Glutamatergic neuron (in vitro differentiated cells): ENCODE measurements at regions not wholly inside any gene's neighbourhood (a gene's known extent, or its start where the extent isn't known, plus 50 kb on each side); places are given as distances from the start of the nearest gene placed in this dataset.

ENCODE experiments used
- DNase-seq: peaks from one replicate; pipeline ENCODE4 v3.0.0; 2022
- H3K27ac Mint-ChIP-seq: one replicate; pipeline ENCODE4 v1.8.0; 2020; ENCODE audit warnings: mild to moderate bottlenecking, mixed read lengths, inconsistent platforms; ENCODE audit not compliant: unreplicated experiment
- H3K27me3 Mint-ChIP-seq: one replicate; pipeline ENCODE4 v1.8.0; 2020; ENCODE audit warnings: mild to moderate bottlenecking, moderate library complexity, mixed read lengths, inconsistent platforms; ENCODE audit not compliant: unreplicated experiment
- H3K36me3 Mint-ChIP-seq: one replicate; pipeline ENCODE4 v1.8.0; 2020; ENCODE audit warnings: mild to moderate bottlenecking, mixed read lengths, inconsistent platforms; ENCODE audit not compliant: unreplicated experiment
- H3K4me1 Mint-ChIP-seq: one replicate; pipeline ENCODE4 v1.8.0; 2020; ENCODE audit warnings: mild to moderate bottlenecking, low read depth, mixed read lengths, inconsistent platforms; ENCODE audit not compliant: unreplicated experiment
- H3K4me3 Mint-ChIP-seq: one replicate; pipeline ENCODE4 v1.8.0; 2020; ENCODE audit warnings: mild to moderate bottlenecking, mixed read lengths, inconsistent platforms; ENCODE audit not compliant: unreplicated experiment
- H3K9me3 Mint-ChIP-seq: one replicate; pipeline ENCODE4 v1.8.0; 2020; ENCODE audit warnings: mild to moderate bottlenecking, moderate library complexity, mixed read lengths, inconsistent platforms; ENCODE audit not compliant: unreplicated experiment
- TF ChIP-seq, protein P1 (sequence below): fragments of 200-600 bp; sonication (generic); IDR thresholded peaks from one replicate; pipeline ENCODE4 v1.5.0; 2021; ENCODE audit not compliant: partially characterized antibody, unreplicated experiment

DNA sequence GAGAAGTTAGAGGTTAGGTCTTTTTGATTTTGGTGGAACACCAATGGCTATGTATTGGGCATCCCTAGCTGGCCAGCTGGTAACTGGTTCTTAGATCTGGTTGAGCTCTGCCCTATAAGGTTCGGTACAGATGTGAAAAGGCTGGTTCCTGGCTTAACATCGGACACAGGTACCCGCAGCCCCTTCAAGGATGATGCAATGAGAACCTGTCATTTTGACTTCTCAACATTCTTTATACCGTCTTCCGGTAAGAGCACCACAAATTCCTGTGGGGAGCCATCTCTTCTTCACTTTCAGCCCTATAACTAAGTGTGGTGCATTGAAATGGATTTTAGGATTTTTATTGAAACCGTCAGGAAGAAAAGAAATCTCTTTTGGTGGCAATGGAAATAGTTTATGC lies 222.8 kb downstream of the ADAMTS9 start:
- Mint-ChIP-seq H3K36me3 (no peaks in the 10 kb centered on the region), H3K4me1 (peaks cover 11% of the 10 kb centered on the region), H3K27ac (no peak overlapping the region), H3K9me3 (no peaks in the 10 kb centered on the region), H3K4me3 (no peak overlapping the region), H3K27me3 (no peaks in the 10 kb centered on the region)
- TF ChIP-seq, protein P1, sequence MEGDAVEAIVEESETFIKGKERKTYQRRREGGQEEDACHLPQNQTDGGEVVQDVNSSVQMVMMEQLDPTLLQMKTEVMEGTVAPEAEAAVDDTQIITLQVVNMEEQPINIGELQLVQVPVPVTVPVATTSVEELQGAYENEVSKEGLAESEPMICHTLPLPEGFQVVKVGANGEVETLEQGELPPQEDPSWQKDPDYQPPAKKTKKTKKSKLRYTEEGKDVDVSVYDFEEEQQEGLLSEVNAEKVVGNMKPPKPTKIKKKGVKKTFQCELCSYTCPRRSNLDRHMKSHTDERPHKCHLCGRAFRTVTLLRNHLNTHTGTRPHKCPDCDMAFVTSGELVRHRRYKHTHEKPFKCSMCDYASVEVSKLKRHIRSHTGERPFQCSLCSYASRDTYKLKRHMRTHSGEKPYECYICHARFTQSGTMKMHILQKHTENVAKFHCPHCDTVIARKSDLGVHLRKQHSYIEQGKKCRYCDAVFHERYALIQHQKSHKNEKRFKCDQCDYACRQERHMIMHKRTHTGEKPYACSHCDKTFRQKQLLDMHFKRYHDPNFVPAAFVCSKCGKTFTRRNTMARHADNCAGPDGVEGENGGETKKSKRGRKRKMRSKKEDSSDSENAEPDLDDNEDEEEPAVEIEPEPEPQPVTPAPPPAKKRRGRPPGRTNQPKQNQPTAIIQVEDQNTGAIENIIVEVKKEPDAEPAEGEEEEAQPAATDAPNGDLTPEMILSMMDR: no peak
- no peak for DNase-seq

DNA sequence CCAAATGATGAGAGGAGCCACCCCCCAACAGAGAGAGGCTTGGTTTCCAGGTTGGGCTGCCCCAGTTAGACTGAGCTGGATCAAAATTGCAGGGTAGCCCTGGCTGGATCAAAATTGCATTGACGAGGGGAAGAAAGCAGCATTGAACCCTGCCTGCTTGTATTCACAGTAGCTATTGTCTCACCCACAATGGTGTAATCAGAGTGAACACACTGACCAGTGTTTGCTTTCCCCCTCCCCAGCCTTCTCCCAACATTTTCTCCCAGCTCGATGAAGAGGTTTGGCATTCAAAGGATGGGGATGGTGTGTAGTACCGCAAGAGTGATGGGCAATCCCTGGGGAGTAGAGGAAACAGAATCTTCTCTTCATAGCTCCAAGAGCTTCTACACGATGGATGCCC lies 223.8 kb downstream of the ADAMTS9 start:
- Mint-ChIP-seq H3K27ac (no peak overlapping the region), H3K4me1 (peaks cover 11% of the 10 kb centered on the region), H3K9me3 (no peaks in the 10 kb centered on the region), H3K4me3 (no peak overlapping the region), H3K36me3 (no peaks in the 10 kb centered on the region), H3K27me3 (no peaks in the 10 kb centered on the region)
- DNase-seq: no peak
- TF ChIP-seq, protein P1: no peak

DNA sequence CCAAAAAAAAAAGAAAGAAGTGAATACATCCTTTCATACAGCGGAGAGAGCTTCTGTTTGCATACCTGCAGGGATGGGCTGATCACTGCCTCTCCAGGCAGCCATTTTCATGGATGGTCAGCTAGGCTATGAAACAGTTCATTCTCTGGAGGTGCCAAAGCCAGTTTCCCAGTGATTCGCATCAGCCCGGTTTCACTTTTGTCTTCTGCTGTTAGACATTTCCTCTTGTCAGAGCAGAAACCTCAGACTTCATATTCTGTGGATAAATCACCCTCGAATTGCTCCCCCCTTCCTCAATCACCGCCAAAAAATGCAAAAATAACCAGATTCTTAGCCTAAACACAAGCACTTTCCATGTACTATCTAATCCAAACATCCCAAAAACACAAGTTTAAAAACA lies 225.6 kb downstream of the ADAMTS9 start:
- Mint-ChIP-seq H3K4me3 (peak overlapping the region; percentile 40), H3K9me3 (no peaks in the 10 kb centered on the region)

DNA sequence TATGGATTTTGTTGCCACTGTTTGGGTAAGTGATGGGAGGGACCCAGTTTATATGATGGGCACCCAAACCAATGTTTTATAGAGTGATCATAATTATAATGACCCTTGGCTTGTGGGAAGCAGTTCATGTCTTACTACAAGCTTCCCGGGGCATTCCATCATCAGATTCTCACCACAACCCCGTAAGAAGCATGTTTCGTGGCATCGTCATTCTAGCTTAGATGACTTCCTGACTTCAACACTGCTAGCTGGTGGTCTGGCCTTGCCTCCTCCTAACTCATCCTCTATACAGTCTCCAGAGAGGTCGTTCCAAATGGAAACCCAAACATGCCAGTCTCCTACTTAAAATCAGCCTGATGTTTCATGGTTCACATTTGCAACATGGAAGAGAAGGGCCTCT lies 226.9 kb downstream of the ADAMTS9 start:
- peaks cover 25% of the 10 kb centered on the region for H3K4me1 Mint-ChIP-seq
- TF ChIP-seq, protein P1: no peak
- no peaks in the 10 kb centered on the region for H3K36me3 Mint-ChIP-seq
- H3K4me3 Mint-ChIP-seq: no peak overlapping the region
- DNase-seq: no peak
- no peak overlapping the region for H3K27ac Mint-ChIP-seq
- H3K27me3 Mint-ChIP-seq: no peaks in the 10 kb centered on the region
- no peaks in the 10 kb centered on the region for H3K9me3 Mint-ChIP-seq

More for the DNA sequence above, 225.6 kb downstream of the ADAMTS9 start:
- peak overlapping the region; percentile 12 for H3K27ac Mint-ChIP-seq
- no peaks in the 10 kb centered on the region for H3K27me3 Mint-ChIP-seq
- TF ChIP-seq, protein P1: no peak
- peaks cover 11% of the 10 kb centered on the region for H3K4me1 Mint-ChIP-seq
- H3K36me3 Mint-ChIP-seq: no peaks in the 10 kb centered on the region
- no peak for DNase-seq

DNA sequence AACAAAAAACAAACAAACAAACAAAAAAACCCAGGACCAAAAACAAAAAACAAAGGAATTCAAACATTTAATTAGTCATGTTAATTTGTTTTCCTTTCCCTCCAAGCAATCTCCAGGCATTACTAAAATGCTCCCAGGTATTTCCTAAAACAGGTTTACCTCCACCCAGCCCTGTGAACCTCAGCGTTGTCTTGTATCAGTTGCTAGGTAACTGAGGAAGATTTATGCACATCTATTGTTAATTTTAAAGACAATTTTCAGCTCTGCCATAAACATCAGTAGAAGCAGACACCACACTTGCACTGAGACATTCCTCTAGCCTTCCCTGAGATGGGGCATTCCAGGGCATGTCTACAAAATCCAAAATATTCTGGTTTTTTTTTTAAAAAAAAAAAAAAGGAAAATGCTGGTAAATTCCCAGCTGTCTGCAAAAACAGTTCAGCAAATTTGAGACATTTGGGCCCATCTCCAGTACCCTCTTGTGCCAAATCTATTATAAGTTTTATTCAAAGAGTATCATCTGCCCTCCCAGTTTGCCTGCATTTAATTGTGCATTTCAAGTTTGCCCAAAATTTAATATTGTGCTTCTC lies 227.6 kb downstream of the ADAMTS9 start:
- TF ChIP-seq, protein P1: no peak
- H3K27ac Mint-ChIP-seq: no peak overlapping the region
- no peaks in the 10 kb centered on the region for H3K36me3 Mint-ChIP-seq
- DNase-seq: no peak
- no peaks in the 10 kb centered on the region for H3K27me3 Mint-ChIP-seq
- peaks cover 29% of the 10 kb centered on the region for H3K4me1 Mint-ChIP-seq
- no peaks in the 10 kb centered on the region for H3K9me3 Mint-ChIP-seq
- H3K4me3 Mint-ChIP-seq: no peak overlapping the region
